ENCODE measurements at regions not wholly inside any gene's neighbourhood (a gene's known extent, or its start where the extent isn't known, plus 50 kb on each side); places are given as distances from the start of the nearest gene placed in this dataset.
"Not testable (repeated sequence)": the region's sequence is repeated elsewhere in the genome, so short reads cannot be mapped to it uniquely, and the experiment has no call there.

DNA sequence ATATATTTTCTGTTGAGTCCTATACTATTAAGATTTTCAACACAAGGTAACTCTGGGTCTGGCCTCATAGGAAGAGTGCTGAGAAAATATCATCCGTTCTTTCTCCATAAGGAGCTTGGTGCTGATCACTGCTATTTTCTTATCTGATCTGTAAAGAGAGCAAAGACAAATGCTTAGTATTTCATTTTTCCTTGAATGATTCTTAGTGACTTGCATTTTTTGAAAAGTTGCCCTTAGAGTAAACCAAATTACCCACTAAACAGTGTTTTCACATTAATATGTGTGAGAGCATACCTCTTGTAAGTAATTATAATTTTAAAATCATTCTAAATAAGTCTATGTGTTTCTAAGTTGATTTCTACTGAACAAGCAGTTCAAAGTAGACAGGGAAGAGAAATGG, 121.3 kb upstream of the CTSV start:
- no peak overlapping the region for H3K4me2 ChIP-seq (ENCODE audit: low read length)
- no peak overlapping the region for H2AFZ ChIP-seq (ENCODE audit: low read depth, low read length)
- no peak for TF ChIP-seq TAF1 (IDR thresholded peaks at IDR 0.05; ENCODE audit: low read depth)
- no peaks in the 10 kb centered on the region for H3K9me2 ChIP-seq (ENCODE audit: insufficient read depth, low read length)
- no peaks in the 10 kb centered on the region for H4K20me1 ChIP-seq (ENCODE audit: insufficient read depth)
- no peaks in the 10 kb centered on the region for H3K36me3 ChIP-seq (ENCODE audit: insufficient read depth, low read length)
- no peaks in the 10 kb centered on the region for H3F3A ChIP-seq (ENCODE audit: insufficient read depth, low read length, poor library complexity, severe bottlenecking)
- H3K27ac ChIP-seq (ENCODE audit: low read length), result no peak overlapping the region
- no peaks in the 10 kb centered on the region for H3K27me3 ChIP-seq (ENCODE audit: insufficient read depth, low read depth, low read length)
- no peaks in the 10 kb centered on the region for H3K79me2 ChIP-seq (replicated peaks; ENCODE audit: insufficient read depth, low read length)
- H3K9ac ChIP-seq (ENCODE audit: low read length), result no peak overlapping the region
- no peaks in the 10 kb centered on the region for H3K9me3 ChIP-seq (ENCODE audit: low read length)
- no peak overlapping the region for H3K4me3 ChIP-seq (ENCODE audit: low read length)

DNA sequence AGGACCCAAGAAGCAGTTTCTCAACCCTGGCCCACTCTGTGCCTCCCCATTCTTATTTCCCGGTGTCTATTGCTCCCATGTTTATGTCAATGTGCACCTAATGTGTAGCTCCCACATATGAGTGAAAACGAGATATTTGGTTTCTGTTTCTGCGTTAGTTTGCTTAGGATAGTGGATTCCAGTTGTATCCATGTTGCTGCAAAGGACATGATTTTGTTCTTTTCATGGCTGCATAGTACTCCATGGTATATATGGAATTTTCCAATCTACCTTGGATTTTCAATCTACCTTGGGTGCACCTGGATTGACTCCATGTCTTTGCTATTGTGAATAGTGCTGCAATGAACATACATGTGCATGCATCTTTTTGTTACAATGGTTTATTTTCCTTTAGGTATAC, 119.8 kb upstream of the CTSV start:
- H3K9me2 ChIP-seq (ENCODE audit: insufficient read depth, low read length); H3K27ac ChIP-seq (ENCODE audit: low read length); H3K4me3 ChIP-seq (ENCODE audit: low read length); H3K4me2 ChIP-seq (ENCODE audit: low read length); H3K27me3 ChIP-seq (ENCODE audit: insufficient read depth, low read depth, low read length); H3K9me3 ChIP-seq (ENCODE audit: low read length); H3K79me2 ChIP-seq (replicated peaks; ENCODE audit: insufficient read depth, low read length); H2AFZ ChIP-seq (ENCODE audit: low read depth, low read length); H3K36me3 ChIP-seq (ENCODE audit: insufficient read depth, low read length); H3K9ac ChIP-seq (ENCODE audit: low read length); H4K20me1 ChIP-seq (ENCODE audit: insufficient read depth); H3F3A ChIP-seq (ENCODE audit: insufficient read depth, low read length, poor library complexity, severe bottlenecking): not testable (repeated sequence)

DNA sequence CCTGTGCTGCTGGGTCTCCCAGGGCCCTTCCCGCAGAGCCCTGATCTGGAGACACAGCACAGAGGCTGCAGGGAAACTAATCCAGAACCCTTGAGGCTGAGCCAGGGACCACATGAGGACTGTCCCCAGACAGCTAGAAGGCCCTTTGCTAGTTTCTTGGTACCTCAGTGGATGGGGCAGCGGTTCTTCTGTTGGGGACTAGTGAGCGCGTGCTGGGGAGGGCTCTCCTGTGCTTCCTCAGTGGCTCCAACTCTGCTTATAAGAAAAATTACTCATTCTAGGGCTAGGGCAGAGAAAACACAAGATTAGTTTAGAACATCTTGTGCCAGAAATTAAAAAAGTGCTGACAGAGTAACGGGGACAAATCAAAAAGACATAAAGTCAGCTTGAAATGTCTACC, 116.5 kb upstream of the CTSV start:
- not testable (repeated sequence) for H3K36me3 ChIP-seq (ENCODE audit: insufficient read depth, low read length); H3F3A ChIP-seq (ENCODE audit: insufficient read depth, low read length, poor library complexity, severe bottlenecking); H3K9me2 ChIP-seq (ENCODE audit: insufficient read depth, low read length); H3K27me3 ChIP-seq (ENCODE audit: insufficient read depth, low read depth, low read length); H3K9ac ChIP-seq (ENCODE audit: low read length); H4K20me1 ChIP-seq (ENCODE audit: insufficient read depth); H3K79me2 ChIP-seq (replicated peaks; ENCODE audit: insufficient read depth, low read length); H3K4me2 ChIP-seq (ENCODE audit: low read length); H3K27ac ChIP-seq (ENCODE audit: low read length); H2AFZ ChIP-seq (ENCODE audit: low read depth, low read length); H3K4me3 ChIP-seq (ENCODE audit: low read length); H3K9me3 ChIP-seq (ENCODE audit: low read length)

DNA sequence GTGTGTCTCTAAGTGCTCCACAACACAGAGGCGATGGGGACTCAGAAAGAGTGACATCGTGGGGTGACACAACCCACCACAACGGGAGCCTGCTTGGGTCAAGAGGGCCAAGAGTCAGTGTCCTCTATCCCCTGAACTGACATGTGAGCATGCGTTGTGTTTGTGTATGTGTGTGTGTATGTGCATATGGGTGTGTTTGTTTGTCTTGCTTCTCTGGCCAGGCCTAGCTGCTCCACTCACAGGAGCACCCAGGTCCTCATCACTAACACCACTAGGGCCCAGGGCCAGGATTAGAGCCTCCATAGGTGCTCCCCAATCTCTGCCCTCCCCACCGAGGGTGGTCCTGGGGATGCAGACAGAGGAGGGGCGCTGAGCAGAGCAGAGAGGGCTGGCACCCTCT, 115.0 kb upstream of the CTSV start:
- Histone ChIP-seq H3K9me2 (ENCODE audit: insufficient read depth, low read length) (no peaks in the 10 kb centered on the region), H3K79me2 (replicated peaks; ENCODE audit: insufficient read depth, low read length) (no peaks in the 10 kb centered on the region), H3K4me2 (ENCODE audit: low read length) (no peak overlapping the region), H3K9ac (ENCODE audit: low read length) (no peak overlapping the region), H3K9me3 (ENCODE audit: low read length) (no peaks in the 10 kb centered on the region), H2AFZ (ENCODE audit: low read depth, low read length) (no peak overlapping the region), H3K4me3 (ENCODE audit: low read length) (no peak overlapping the region), H4K20me1 (ENCODE audit: insufficient read depth) (no peaks in the 10 kb centered on the region), H3K27ac (ENCODE audit: low read length) (no peak overlapping the region), H3K36me3 (ENCODE audit: insufficient read depth, low read length) (no peaks in the 10 kb centered on the region), H3K27me3 (ENCODE audit: insufficient read depth, low read depth, low read length) (no peaks in the 10 kb centered on the region), H3F3A (ENCODE audit: insufficient read depth, low read length, poor library complexity, severe bottlenecking) (no peaks in the 10 kb centered on the region)
- TF ChIP-seq MXI1 (conservative IDR thresholded peaks at IDR 0.05; ENCODE audit: poor library complexity, severe bottlenecking), result no peak
- TF ChIP-seq EP300 (conservative IDR thresholded peaks at IDR 0.05; ENCODE audit: poor library complexity, severe bottlenecking), result no peak
- TF ChIP-seq EZH2 (IDR thresholded peaks at IDR 0.05; ENCODE audit: borderline replicate concordance, insufficient read depth, low read length, poor library complexity, severe bottlenecking), result no peak
- TF ChIP-seq POLR2AphosphoS5 (IDR thresholded peaks at IDR 0.05), result no peak
- TF ChIP-seq RAD21 (conservative IDR thresholded peaks at IDR 0.05), result no peak
- TF ChIP-seq SMC3 (conservative IDR thresholded peaks at IDR 0.05; ENCODE audit: poor library complexity), result no peak
- TF ChIP-seq, protein P1, sequence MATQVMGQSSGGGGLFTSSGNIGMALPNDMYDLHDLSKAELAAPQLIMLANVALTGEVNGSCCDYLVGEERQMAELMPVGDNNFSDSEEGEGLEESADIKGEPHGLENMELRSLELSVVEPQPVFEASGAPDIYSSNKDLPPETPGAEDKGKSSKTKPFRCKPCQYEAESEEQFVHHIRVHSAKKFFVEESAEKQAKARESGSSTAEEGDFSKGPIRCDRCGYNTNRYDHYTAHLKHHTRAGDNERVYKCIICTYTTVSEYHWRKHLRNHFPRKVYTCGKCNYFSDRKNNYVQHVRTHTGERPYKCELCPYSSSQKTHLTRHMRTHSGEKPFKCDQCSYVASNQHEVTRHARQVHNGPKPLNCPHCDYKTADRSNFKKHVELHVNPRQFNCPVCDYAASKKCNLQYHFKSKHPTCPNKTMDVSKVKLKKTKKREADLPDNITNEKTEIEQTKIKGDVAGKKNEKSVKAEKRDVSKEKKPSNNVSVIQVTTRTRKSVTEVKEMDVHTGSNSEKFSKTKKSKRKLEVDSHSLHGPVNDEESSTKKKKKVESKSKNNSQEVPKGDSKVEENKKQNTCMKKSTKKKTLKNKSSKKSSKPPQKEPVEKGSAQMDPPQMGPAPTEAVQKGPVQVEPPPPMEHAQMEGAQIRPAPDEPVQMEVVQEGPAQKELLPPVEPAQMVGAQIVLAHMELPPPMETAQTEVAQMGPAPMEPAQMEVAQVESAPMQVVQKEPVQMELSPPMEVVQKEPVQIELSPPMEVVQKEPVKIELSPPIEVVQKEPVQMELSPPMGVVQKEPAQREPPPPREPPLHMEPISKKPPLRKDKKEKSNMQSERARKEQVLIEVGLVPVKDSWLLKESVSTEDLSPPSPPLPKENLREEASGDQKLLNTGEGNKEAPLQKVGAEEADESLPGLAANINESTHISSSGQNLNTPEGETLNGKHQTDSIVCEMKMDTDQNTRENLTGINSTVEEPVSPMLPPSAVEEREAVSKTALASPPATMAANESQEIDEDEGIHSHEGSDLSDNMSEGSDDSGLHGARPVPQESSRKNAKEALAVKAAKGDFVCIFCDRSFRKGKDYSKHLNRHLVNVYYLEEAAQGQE (IDR thresholded peaks at IDR 0.05; ENCODE audit: borderline replicate concordance), result no peak
- TF ChIP-seq, protein P2, sequence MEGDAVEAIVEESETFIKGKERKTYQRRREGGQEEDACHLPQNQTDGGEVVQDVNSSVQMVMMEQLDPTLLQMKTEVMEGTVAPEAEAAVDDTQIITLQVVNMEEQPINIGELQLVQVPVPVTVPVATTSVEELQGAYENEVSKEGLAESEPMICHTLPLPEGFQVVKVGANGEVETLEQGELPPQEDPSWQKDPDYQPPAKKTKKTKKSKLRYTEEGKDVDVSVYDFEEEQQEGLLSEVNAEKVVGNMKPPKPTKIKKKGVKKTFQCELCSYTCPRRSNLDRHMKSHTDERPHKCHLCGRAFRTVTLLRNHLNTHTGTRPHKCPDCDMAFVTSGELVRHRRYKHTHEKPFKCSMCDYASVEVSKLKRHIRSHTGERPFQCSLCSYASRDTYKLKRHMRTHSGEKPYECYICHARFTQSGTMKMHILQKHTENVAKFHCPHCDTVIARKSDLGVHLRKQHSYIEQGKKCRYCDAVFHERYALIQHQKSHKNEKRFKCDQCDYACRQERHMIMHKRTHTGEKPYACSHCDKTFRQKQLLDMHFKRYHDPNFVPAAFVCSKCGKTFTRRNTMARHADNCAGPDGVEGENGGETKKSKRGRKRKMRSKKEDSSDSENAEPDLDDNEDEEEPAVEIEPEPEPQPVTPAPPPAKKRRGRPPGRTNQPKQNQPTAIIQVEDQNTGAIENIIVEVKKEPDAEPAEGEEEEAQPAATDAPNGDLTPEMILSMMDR (IDR thresholded peaks at IDR 0.05; ENCODE audit: poor library complexity, severe bottlenecking), result no peak
- no peak for TF ChIP-seq TAF1 (IDR thresholded peaks at IDR 0.05; ENCODE audit: low read depth)

DNA sequence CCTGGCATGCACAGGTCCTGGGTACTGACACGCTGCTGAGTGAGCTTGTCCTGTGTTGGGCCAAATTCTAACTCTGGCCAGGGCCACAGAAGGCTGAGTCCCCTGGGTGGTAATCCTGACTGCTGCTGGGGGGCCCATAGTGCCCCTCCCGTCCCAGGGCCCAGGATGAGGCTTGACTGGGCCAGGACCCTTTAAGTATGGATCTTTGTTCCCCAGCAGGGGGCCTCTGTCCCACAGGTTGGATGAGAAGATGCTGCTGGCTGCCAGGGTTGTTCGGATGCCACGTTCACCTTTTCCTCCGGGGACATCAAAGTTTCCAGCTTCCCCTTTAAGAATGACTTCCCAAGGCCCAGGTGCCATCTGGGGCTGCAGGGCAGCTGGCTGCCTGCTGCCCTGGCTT, 114.2 kb upstream of the CTSV start:
- not testable (repeated sequence) for H4K20me1 ChIP-seq (ENCODE audit: insufficient read depth); H3F3A ChIP-seq (ENCODE audit: insufficient read depth, low read length, poor library complexity, severe bottlenecking); H3K9me3 ChIP-seq (ENCODE audit: low read length); H3K79me2 ChIP-seq (replicated peaks; ENCODE audit: insufficient read depth, low read length); H3K4me2 ChIP-seq (ENCODE audit: low read length); H2AFZ ChIP-seq (ENCODE audit: low read depth, low read length); H3K9me2 ChIP-seq (ENCODE audit: insufficient read depth, low read length); H3K9ac ChIP-seq (ENCODE audit: low read length); H3K36me3 ChIP-seq (ENCODE audit: insufficient read depth, low read length); H3K27me3 ChIP-seq (ENCODE audit: insufficient read depth, low read depth, low read length); H3K4me3 ChIP-seq (ENCODE audit: low read length); H3K27ac ChIP-seq (ENCODE audit: low read length)

Measured in neural cell (in vitro differentiated cells).